PC-9 (cell line): ENCODE measurements at regions not wholly inside any gene's neighbourhood (a gene's known extent, or its start where the extent isn't known, plus 50 kb on each side); places are given as distances from the start of the nearest gene placed in this dataset.

Experiments used
- CTCF ChIP-seq: fragments of 200-600 bp; sonication (generic); conservative IDR thresholded peaks from 2 replicates; pipeline ENCODE4 v1.6.1; 2017; ENCODE audit warnings: mixed run types, antibody characterized with exemption, mild to moderate bottlenecking, moderate library complexity
- EZH2 ChIP-seq: fragments of 200-600 bp; sonication (generic); IDR thresholded peaks from 2 replicates; pipeline ENCODE4 v1.8.0; 2017; ENCODE audit warnings: antibody characterized with exemption, low read depth

DNA sequence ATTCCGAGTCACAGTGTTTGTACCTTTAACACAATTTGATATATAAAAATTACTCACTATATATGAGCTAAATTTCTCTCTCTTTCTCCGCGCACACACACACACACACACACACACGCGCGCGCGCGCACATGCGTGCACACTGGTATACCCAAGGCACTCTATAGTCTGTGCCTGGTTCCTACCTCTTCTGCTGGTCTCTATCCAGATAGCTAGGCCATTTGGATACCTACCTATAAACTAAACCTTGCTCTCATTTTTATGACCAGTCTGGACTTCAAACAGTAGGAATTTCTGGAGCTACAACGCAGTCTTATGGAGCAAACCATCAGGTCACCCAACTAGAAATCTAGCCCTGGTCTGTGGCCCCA is 97.1 kb upstream of the MAGI3 start:
- TF ChIP-seq CTCF: no peak
- no peak for TF ChIP-seq EZH2
